ENCODE measurements at regions not wholly inside any gene's neighbourhood (a gene's known extent, or its start where the extent isn't known, plus 50 kb on each side); places are given as distances from the start of the nearest gene placed in this dataset.

- no peak for DNase-seq (ENCODE audit: low read depth)
- H3K4me3 ChIP-seq (ENCODE audit: low read depth, low read length), result no peak overlapping the region
- TF ChIP-seq CTCF (IDR thresholded peaks at IDR 0.05; ENCODE audit: low read depth, low read length, missing control alignments), result no peak
These were observed 73.6 kb downstream of the METRNL start for GRCh38 chr17:83152745-83153611.

GRCh38 chr17:83153681-83154310, 74.4 kb downstream of the METRNL start:
- no peak for TF ChIP-seq CTCF (IDR thresholded peaks at IDR 0.05; ENCODE audit: low read depth, low read length, missing control alignments)
- no peak for DNase-seq (ENCODE audit: low read depth)
- H3K4me3 ChIP-seq (ENCODE audit: low read depth, low read length), result no peak overlapping the region

GRCh38 chr17:83154311-83155127, 75.1 kb downstream of the METRNL start:
- no peak for DNase-seq (ENCODE audit: low read depth)
- no peak for TF ChIP-seq CTCF (IDR thresholded peaks at IDR 0.05; ENCODE audit: low read depth, low read length, missing control alignments)
- no peak overlapping the region for H3K4me3 ChIP-seq (ENCODE audit: low read depth, low read length)

- DNase-seq (ENCODE audit: low read depth), result no peak
- no peak overlapping the region for H3K4me3 ChIP-seq (ENCODE audit: low read depth, low read length)
- no peak for TF ChIP-seq CTCF (IDR thresholded peaks at IDR 0.05; ENCODE audit: low read depth, low read length, missing control alignments)
These were observed 76.0 kb downstream of the METRNL start for GRCh38 chr17:83155128-83156121.

GRCh38 chr17:83156408-83156807, 77.0 kb downstream of the METRNL start:
- DNase-seq (ENCODE audit: low read depth), result no peak
- H3K4me3 ChIP-seq (ENCODE audit: low read depth, low read length), result no peak overlapping the region
- no peak for TF ChIP-seq CTCF (IDR thresholded peaks at IDR 0.05; ENCODE audit: low read depth, low read length, missing control alignments)
